T-cell (primary cell): ENCODE measurements at regions not wholly inside any gene's neighbourhood (a gene's known extent, or its start where the extent isn't known, plus 50 kb on each side); places are given as distances from the start of the nearest gene placed in this dataset.
"Not testable (repeated sequence)": the region's sequence is repeated elsewhere in the genome, so short reads cannot be mapped to it uniquely, and the experiment has no call there.

Experiments
- ATAC-seq, 4 experiments: fragments of 200-7000 bp in 3 of 4; fragments of 150-1000 bp in 1 of 4; cut with Tn5 transposase; replicated peaks in 1 of 4; 1 replicate in 3 of 4; 2 replicates in 1 of 4; pipeline ENCODE4 v1.10.0; 2021; ENCODE audit warnings: moderate library complexity in 3 of 4, mild to moderate bottlenecking in 2 of 4, moderate number of reproducible peaks in 1 of 4
- CTCF ChIA-PET, 2 donors: fragments of 300-600 bp; sonication (Branson Sonifier 250); formaldehyde crosslinking; loops; one replicate each; lab custom pipeline; 2022; ENCODE audit warnings: antibody characterized with exemption in 2 of 2; lab: Charles Lee
- POLR2A ChIA-PET, 2 donors: fragments of 300-600 bp; sonication (Branson Sonifier 250); formaldehyde crosslinking; loops; one replicate each; lab custom pipeline; 2022; ENCODE audit warnings: antibody characterized with exemption in 2 of 2; lab: Charles Lee
- DNase-seq, 35 experiments: peaks; one replicate each; pipeline versions ENCODE4 v3.0.0 to v3.0.0-alpha.2; 2013 to 2023
- H3K27ac ChIP-seq: one replicate; pipeline ENCODE4 v1.5.1; 2013; ENCODE audit warnings: low read length
- H3K27me3 ChIP-seq, 2 experiments: replicated peaks in 1 of 2; 1 replicate in 1 of 2; 2 replicates in 1 of 2; pipeline versions ENCODE4 v1.6.1 to v1.7.0; 2013; ENCODE audit warnings: low read length in 1 of 2, mixed read lengths in 1 of 2; ENCODE audit not compliant: control insufficient read depth in 2 of 2, insufficient read depth in 2 of 2; ENCODE audit errors: extremely low read depth in 1 of 2
- H3K36me3 ChIP-seq, 2 donors: 1 replicate in 1 of 2; 2 replicates in 1 of 2; pipeline versions ENCODE4 v1.6.1 to v1.7.0; 2013; ENCODE audit warnings: low read length in 1 of 2; ENCODE audit not compliant: control insufficient read depth in 2 of 2, insufficient read depth in 1 of 2; ENCODE audit errors: extremely low read depth in 1 of 2
- H3K4me1 ChIP-seq, 2 experiments: 1 replicate in 1 of 2; 2 replicates in 1 of 2; pipeline versions ENCODE4 v1.6.1 to v1.7.0; 2013; ENCODE audit warnings: low read length in 2 of 2, mixed read lengths in 1 of 2; ENCODE audit not compliant: insufficient read depth in 2 of 2, control insufficient read depth in 1 of 2; ENCODE audit errors: extremely low read depth in 1 of 2
- H3K4me3 ChIP-seq, 2 donors: 1 replicate in 1 of 2; 2 replicates in 1 of 2; pipeline versions ENCODE4 v1.5.1 to v1.7.0; 2013; ENCODE audit warnings: mild to moderate bottlenecking in 2 of 2, low read length in 1 of 2, moderate library complexity in 1 of 2; ENCODE audit not compliant: control insufficient read depth in 1 of 2; ENCODE audit errors: extremely low read depth in 1 of 2
- H3K9me3 ChIP-seq: 2 replicates; pipeline ENCODE4 v1.7.0; 2013
- H3K27ac Mint-ChIP-seq, 2 donors: one replicate each; pipeline ENCODE4 v1.8.0; 2020 to 2021; ENCODE audit warnings: mild to moderate bottlenecking in 2 of 2, mixed read lengths in 2 of 2
- H3K27me3 Mint-ChIP-seq, 2 donors: one replicate each; pipeline ENCODE4 v1.8.0; 2021 to 2022; ENCODE audit warnings: mixed read lengths in 2 of 2
- H3K36me3 Mint-ChIP-seq: one replicate; pipeline ENCODE4 v1.8.0; 2021; ENCODE audit warnings: mixed read lengths
- H3K4me1 Mint-ChIP-seq, 3 donors: one replicate each; pipeline ENCODE4 v1.8.0; 2020 to 2022; ENCODE audit warnings: mixed read lengths in 3 of 3, mild to moderate bottlenecking in 1 of 3
- H3K4me3 Mint-ChIP-seq, 3 donors: one replicate each; pipeline ENCODE4 v1.8.0; 2020 to 2022; ENCODE audit warnings: mild to moderate bottlenecking in 3 of 3, mixed read lengths in 3 of 3, moderate library complexity in 3 of 3
- H3K9me3 Mint-ChIP-seq, 3 donors: one replicate each; pipeline ENCODE4 v1.8.0; 2020 to 2022; ENCODE audit warnings: mixed read lengths in 3 of 3
- WGBS: methylation state at CpG from one replicate; pipeline ENCODE4 v1.1.5; 2013; ENCODE audit warnings: missing lambda C conversion rate; ENCODE audit not compliant: insufficient coverage; 5-methylcytosine and 5-hydroxymethylcytosine counted together

DNA sequence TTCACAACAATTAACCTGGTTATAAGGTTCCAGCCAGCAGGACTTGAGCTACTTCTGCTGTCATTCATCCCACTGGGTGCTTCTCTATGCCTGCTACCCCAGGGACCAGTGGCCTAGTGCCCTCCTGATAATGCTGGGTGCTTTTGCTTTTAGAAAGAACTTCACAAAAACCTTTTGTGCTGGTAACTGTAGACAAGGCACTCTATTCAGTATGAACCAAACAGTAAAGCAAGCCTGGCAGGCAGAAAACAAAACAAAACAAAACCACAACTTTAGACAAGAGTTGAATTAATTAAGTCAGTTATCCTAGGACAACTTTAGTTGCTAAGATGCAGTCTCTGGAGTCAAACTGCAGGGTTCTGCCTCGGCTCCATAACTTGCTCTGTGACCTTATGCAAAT, 61.9 kb upstream of the ADGRL2 start:
- POLR2A ChIA-PET = no interaction called here
- H3K27ac ChIP-seq = no peak overlapping the region
- DNase-seq = no peak

DNA sequence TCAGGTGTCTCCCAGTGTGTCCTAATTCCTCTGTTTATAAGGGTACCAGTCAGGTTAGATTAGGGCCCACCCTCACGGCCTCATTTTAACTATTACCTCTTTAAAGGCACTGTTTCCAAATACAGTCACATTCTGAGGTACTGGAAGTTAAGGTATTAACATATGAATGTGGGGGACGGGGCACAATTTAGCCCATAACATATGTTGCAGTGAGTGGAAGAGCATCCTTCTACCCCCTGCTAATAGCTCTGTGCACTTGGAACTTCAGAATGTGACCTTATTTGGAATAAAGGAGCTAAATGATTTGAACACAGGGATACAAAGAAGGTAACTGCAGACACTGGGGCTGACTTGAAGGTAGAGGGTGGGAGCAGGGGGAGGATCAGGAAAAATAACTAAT, 67.3 kb upstream of the ADGRL2 start:
- Histone ChIP-seq H3K27me3 (no peaks in the 10 kb centered on the region), H3K9me3 (no peaks in the 10 kb centered on the region), H3K4me1 (no peaks in the 10 kb centered on the region), H3K4me3 (no peak overlapping the region), H3K27ac (no peak overlapping the region), H3K36me3 (no peaks in the 10 kb centered on the region)
- DNase-seq = no peak
- no peak overlapping the region for H3K27ac Mint-ChIP-seq
- H3K4me1 Mint-ChIP-seq = no peaks in the 10 kb centered on the region
- no peaks in the 10 kb centered on the region for H3K36me3 Mint-ChIP-seq
- H3K27me3 Mint-ChIP-seq = no peaks in the 10 kb centered on the region
- no CpG with 5 or more reads among the region's 2 CpGs for WGBS
- POLR2A ChIA-PET = no interaction called here
- CTCF ChIA-PET = interaction anchor here in 1 of 2 donors (0.5 kb wide), 1 partner anchor 345 kb away, joined by 3 read pairs; no protein-coding TSS in a partner anchor
- peaks cover 0 to 4% (median 0%) of the 10 kb centered on the region in 3 donors for H3K9me3 Mint-ChIP-seq
- no peak for ATAC-seq
- no peak overlapping the region for H3K4me3 Mint-ChIP-seq

More for the DNA sequence above, 61.9 kb upstream of the ADGRL2 start:
- Histone ChIP-seq H3K9me3 (no peaks in the 10 kb centered on the region), H3K4me3 (no peak overlapping the region), H3K36me3 (no peaks in the 10 kb centered on the region), H3K4me1 (no peaks in the 10 kb centered on the region), H3K27me3 (no peaks in the 10 kb centered on the region)
- peaks cover 0 to 4% (median 0%) of the 10 kb centered on the region in 3 donors for H3K9me3 Mint-ChIP-seq
- no CpG with 5 or more reads among the region's 1 CpG for WGBS
- H3K4me3 Mint-ChIP-seq = no peak overlapping the region
- CTCF ChIA-PET = no interaction called here
- no peaks in the 10 kb centered on the region for H3K36me3 Mint-ChIP-seq
- no peaks in the 10 kb centered on the region for H3K27me3 Mint-ChIP-seq
- H3K27ac Mint-ChIP-seq = no peak overlapping the region
- no peak for ATAC-seq
- H3K4me1 Mint-ChIP-seq = no peaks in the 10 kb centered on the region

DNA sequence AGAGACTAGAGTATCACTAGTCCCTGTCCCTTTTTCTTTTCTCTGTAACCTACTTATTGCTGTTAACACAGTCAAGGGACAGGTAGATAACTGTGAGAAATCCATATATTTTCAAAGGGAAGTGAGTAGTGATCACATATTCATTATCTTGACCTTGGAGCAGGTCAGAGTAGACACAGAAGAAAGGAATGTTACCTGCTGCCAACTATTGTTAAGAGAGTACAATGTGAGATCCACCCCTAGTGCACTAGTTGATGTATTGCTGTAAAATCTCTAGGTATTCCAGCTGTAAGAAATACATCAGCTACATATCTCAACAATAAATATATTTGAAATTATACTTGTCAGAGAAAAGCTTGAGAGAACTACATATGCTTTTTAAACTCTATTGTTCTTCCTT, 68.7 kb upstream of the ADGRL2 start:
- DNase-seq = no peak
- CTCF ChIA-PET = interaction anchor here in 1 of 2 donors (0.6 kb wide), 1 partner anchor 13 kb away, joined by 3 read pairs; no protein-coding TSS in a partner anchor
- no peak overlapping the region for H3K4me3 Mint-ChIP-seq
- no peaks in the 10 kb centered on the region for H3K9me3 ChIP-seq
- H3K27me3 ChIP-seq = no peaks in the 10 kb centered on the region
- POLR2A ChIA-PET = no interaction called here
- no peaks in the 10 kb centered on the region for H3K4me1 ChIP-seq
- H3K27ac ChIP-seq = no peak overlapping the region
- no peaks in the 10 kb centered on the region for H3K36me3 ChIP-seq
- ATAC-seq = no peak
- H3K36me3 Mint-ChIP-seq = no peaks in the 10 kb centered on the region
- H3K4me3 ChIP-seq = no peak overlapping the region
- H3K9me3 Mint-ChIP-seq = peaks cover 0 to 1% (median 0%) of the 10 kb centered on the region in 3 donors
- no peaks in the 10 kb centered on the region for H3K4me1 Mint-ChIP-seq
- H3K27me3 Mint-ChIP-seq = no peaks in the 10 kb centered on the region
- H3K27ac Mint-ChIP-seq = no peak overlapping the region

DNA sequence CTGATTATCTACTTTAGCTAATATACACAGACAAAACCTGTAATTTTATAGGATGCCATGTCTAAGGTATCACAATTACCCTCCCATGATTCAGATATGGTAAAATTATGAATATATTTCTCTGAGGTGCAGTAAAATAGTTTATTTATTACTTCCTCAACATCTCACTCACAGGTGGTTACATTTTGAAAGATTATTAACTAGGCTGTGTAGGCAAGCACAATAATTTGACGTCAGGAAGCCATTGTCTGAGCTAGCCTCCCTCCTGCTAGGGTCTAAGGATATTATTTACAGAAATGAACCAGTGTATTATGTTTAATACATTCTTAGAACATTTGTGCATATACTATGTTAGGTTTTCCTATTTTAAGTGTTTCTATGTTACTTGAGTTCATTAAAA, 69.9 kb upstream of the ADGRL2 start:
- Histone ChIP-seq H3K9me3 (no peaks in the 10 kb centered on the region), H3K27me3 (no peaks in the 10 kb centered on the region), H3K27ac (no peak overlapping the region), H3K4me3 (no peak overlapping the region), H3K4me1 (no peaks in the 10 kb centered on the region), H3K36me3 (no peaks in the 10 kb centered on the region)
- ATAC-seq = no peak
- Mint-ChIP-seq H3K36me3 (no peaks in the 10 kb centered on the region), H3K4me1 (no peaks in the 10 kb centered on the region), H3K4me3 (no peak overlapping the region), H3K27me3 (no peaks in the 10 kb centered on the region), H3K9me3 (peaks cover 0 to 3% (median 0%) of the 10 kb centered on the region in 3 donors), H3K27ac (no peak overlapping the region)
- POLR2A ChIA-PET = no interaction called here
- CTCF ChIA-PET = no interaction called here
- no peak for DNase-seq
- WGBS = no CpG with 5 or more reads among the region's 1 CpG

DNA sequence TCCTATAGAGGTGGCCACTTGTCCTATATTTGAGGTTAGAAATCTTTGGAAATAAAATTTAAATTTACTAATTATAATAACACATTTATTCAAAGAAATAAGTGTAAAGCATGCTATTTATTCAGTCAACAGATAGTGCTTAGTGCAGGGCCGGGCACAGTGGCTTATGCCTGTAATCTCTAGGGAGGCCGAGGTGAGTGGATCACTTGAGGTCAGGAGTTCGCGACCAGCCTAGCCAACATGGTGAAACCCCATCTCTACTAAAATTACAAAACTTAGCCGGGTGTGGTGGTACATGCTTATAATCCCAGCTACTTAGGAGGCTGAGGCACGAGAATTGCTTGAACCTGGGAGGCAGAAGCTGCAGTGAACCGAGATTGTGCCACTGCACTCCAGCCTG, 70.4 kb upstream of the ADGRL2 start:
- POLR2A ChIA-PET, H3K27me3 Mint-ChIP-seq, H3K4me1 Mint-ChIP-seq, H3K9me3 ChIP-seq, DNase-seq, H3K27me3 ChIP-seq, H3K27ac Mint-ChIP-seq, H3K9me3 Mint-ChIP-seq, H3K36me3 ChIP-seq, CTCF ChIA-PET, ATAC-seq, H3K27ac ChIP-seq, H3K4me3 ChIP-seq, H3K4me3 Mint-ChIP-seq, H3K4me1 ChIP-seq, H3K36me3 Mint-ChIP-seq: not testable (repeated sequence)
- WGBS = no CpG with 5 or more reads among the region's 7 CpGs

DNA sequence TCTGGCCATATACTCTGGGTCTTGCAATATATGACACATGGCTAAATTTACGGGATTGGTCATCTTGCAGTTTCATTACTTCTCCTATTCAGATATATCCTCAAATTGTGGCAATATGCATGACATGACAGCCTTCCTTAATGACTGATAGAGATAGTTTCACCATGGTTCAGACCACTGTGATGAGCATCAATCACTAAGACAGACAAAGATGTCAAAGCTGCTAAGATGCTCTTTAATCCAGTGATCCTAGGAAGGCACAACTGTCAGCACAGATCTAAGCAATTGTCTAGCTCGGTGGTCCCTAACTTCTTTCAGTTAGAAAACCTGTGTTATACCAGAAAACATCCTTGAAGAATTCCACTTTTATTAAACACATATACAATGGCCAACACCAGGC, 70.9 kb upstream of the ADGRL2 start:
- Mint-ChIP-seq H3K4me1 (no peaks in the 10 kb centered on the region), H3K27me3 (no peaks in the 10 kb centered on the region), H3K27ac (no peak overlapping the region), H3K36me3 (no peaks in the 10 kb centered on the region), H3K4me3 (no peak overlapping the region), H3K9me3 (peaks cover 0 to 4% (median 0%) of the 10 kb centered on the region in 3 donors)
- H3K27me3 ChIP-seq = no peaks in the 10 kb centered on the region
- CTCF ChIA-PET = no interaction called here
- no peaks in the 10 kb centered on the region for H3K4me1 ChIP-seq
- POLR2A ChIA-PET = no interaction called here
- no peaks in the 10 kb centered on the region for H3K9me3 ChIP-seq
- 86% methylated on average over 2 of the region's 2 CpGs for WGBS
- no peak for DNase-seq
- ATAC-seq = no peak
- no peaks in the 10 kb centered on the region for H3K36me3 ChIP-seq
- H3K27ac ChIP-seq = no peak overlapping the region
- H3K4me3 ChIP-seq = no peak overlapping the region

DNA sequence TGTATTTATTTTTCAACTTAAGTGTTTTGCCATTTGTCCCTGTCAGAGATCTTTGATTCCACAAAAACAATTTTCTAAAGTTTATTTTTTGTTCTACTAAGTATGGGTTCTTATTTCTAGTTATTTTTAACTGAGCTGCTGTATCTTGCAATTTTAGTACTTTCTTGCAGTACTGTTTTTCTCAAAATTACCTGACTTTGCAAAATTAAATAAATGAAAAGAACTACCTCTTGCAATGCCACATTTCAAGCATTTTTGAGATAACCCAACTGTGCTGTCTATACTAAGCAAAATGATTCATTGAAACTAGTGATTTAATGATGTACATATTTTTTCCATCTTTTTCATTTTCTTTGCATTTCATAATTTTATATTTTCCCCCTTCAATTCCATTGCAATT, 71.5 kb upstream of the ADGRL2 start:
- H3K9me3 Mint-ChIP-seq = peaks cover 0 to 4% (median 0%) of the 10 kb centered on the region in 3 donors
- no peak for DNase-seq
- Histone ChIP-seq H3K9me3 (no peaks in the 10 kb centered on the region), H3K4me1 (no peaks in the 10 kb centered on the region), H3K36me3 (no peaks in the 10 kb centered on the region), H3K27me3 (no peaks in the 10 kb centered on the region), H3K27ac (no peak overlapping the region), H3K4me3 (no peak overlapping the region)
- no peaks in the 10 kb centered on the region for H3K4me1 Mint-ChIP-seq
- no peak overlapping the region for H3K4me3 Mint-ChIP-seq
- ChIA-PET CTCF (no interaction called here), POLR2A (no interaction called here)
- H3K27me3 Mint-ChIP-seq = no peaks in the 10 kb centered on the region
- no peaks in the 10 kb centered on the region for H3K36me3 Mint-ChIP-seq
- ATAC-seq = no peak
- H3K27ac Mint-ChIP-seq = no peak overlapping the region
